RCC 7860 (cell line): ENCODE measurements at regions not wholly inside any gene's neighbourhood (a gene's known extent, or its start where the extent isn't known, plus 50 kb on each side); places are given as distances from the start of the nearest gene placed in this dataset.

Experiments used
- DNase-seq: peaks from one replicate; pipeline ENCODE4 v3.0.0-alpha.2; 2015; ENCODE audit warnings: low spot score
- FAIRE-seq: peaks from 2 replicates; lab custom pipeline; 2012; peaks lifted over from hg19 to GRCh38; lab: Jason Lieb, UNC

- DNase-seq (no peak), FAIRE-seq (no peak)
These were observed 50.4 kb upstream of the ARX start for GRCh38 chrX:25066131-25066530.
